ENCODE measurements at regions not wholly inside any gene's neighbourhood (a gene's known extent, or its start where the extent isn't known, plus 50 kb on each side); places are given as distances from the start of the nearest gene placed in this dataset.
"Not testable (repeated sequence)": the region's sequence is repeated elsewhere in the genome, so short reads cannot be mapped to it uniquely, and the experiment has no call there.

- Mint-ChIP-seq H3K36me3 (ENCODE audit: low read depth) (no peaks in the 10 kb centered on the region), H3K27ac (no peak overlapping the region), H3K4me3 (no peak overlapping the region), H3K4me1 (ENCODE audit: low read depth) (no peaks in the 10 kb centered on the region), H3K27me3 (ENCODE audit: insufficient read depth) (peaks cover 6% of the 10 kb centered on the region), H3K9me3 (no peaks in the 10 kb centered on the region)
- no peak for TF ChIP-seq CTCF (IDR thresholded peaks at IDR 0.05)
- no peak for DNase-seq
Measured at GRCh38 chr1:229907884-229908638, 159.0 kb upstream of the GALNT2 start.

- Mint-ChIP-seq H3K36me3 (ENCODE audit: low read depth) (no peaks in the 10 kb centered on the region), H3K4me1 (ENCODE audit: low read depth) (no peaks in the 10 kb centered on the region), H3K27ac (no peak overlapping the region), H3K9me3 (no peaks in the 10 kb centered on the region), H3K27me3 (ENCODE audit: insufficient read depth) (peaks cover 6% of the 10 kb centered on the region), H3K4me3 (no peak overlapping the region)
- DNase-seq: no peak
- TF ChIP-seq CTCF (IDR thresholded peaks at IDR 0.05): no peak
Measured at GRCh38 chr1:229908689-229909088, 158.3 kb upstream of the GALNT2 start.

GRCh38 chr1:229913489-229913888, 153.5 kb upstream of the GALNT2 start:
- H3K27ac Mint-ChIP-seq: no peak overlapping the region
- TF ChIP-seq CTCF (IDR thresholded peaks at IDR 0.05): no peak
- H3K4me1 Mint-ChIP-seq (ENCODE audit: low read depth): no peaks in the 10 kb centered on the region
- H3K4me3 Mint-ChIP-seq: no peak overlapping the region
- peaks cover 2% of the 10 kb centered on the region; the same call in 1 of the 2 replicates for H3K27me3 Mint-ChIP-seq (ENCODE audit: insufficient read depth)
- H3K36me3 Mint-ChIP-seq (ENCODE audit: low read depth): no peaks in the 10 kb centered on the region
- H3K9me3 Mint-ChIP-seq: no peaks in the 10 kb centered on the region
- DNase-seq: no peak

GRCh38 chr1:229919488-229919887, 147.6 kb upstream of the GALNT2 start:
- not testable (repeated sequence) for H3K36me3 Mint-ChIP-seq (ENCODE audit: low read depth); H3K27me3 Mint-ChIP-seq (ENCODE audit: insufficient read depth); H3K9me3 Mint-ChIP-seq; DNase-seq; H3K27ac Mint-ChIP-seq; H3K4me3 Mint-ChIP-seq; H3K4me1 Mint-ChIP-seq (ENCODE audit: low read depth)

GRCh38 chr1:229920683-229921082, 146.4 kb upstream of the GALNT2 start:
- Mint-ChIP-seq H3K27me3 (ENCODE audit: insufficient read depth) (no peaks in the 10 kb centered on the region; the same call in none of the 2 replicates), H3K36me3 (ENCODE audit: low read depth) (no peaks in the 10 kb centered on the region), H3K27ac (no peak overlapping the region), H3K4me1 (ENCODE audit: low read depth) (no peaks in the 10 kb centered on the region), H3K4me3 (no peak overlapping the region), H3K9me3 (no peaks in the 10 kb centered on the region)
- no peak for DNase-seq
- TF ChIP-seq CTCF (IDR thresholded peaks at IDR 0.05): no peak

- Mint-ChIP-seq H3K36me3 (ENCODE audit: low read depth) (no peaks in the 10 kb centered on the region), H3K27me3 (ENCODE audit: insufficient read depth) (peaks cover 3% of the 10 kb centered on the region), H3K27ac (no peak overlapping the region), H3K4me1 (ENCODE audit: low read depth) (no peaks in the 10 kb centered on the region), H3K9me3 (no peaks in the 10 kb centered on the region), H3K4me3 (no peak overlapping the region)
- DNase-seq: no peak
- TF ChIP-seq CTCF (IDR thresholded peaks at IDR 0.05): no peak
Measured at GRCh38 chr1:229922249-229922648, 144.8 kb upstream of the GALNT2 start.

Data from HFFc6 (cell line).